ENCODE measurements at regions not wholly inside any gene's neighbourhood (a gene's known extent, or its start where the extent isn't known, plus 50 kb on each side); places are given as distances from the start of the nearest gene placed in this dataset.

DNA sequence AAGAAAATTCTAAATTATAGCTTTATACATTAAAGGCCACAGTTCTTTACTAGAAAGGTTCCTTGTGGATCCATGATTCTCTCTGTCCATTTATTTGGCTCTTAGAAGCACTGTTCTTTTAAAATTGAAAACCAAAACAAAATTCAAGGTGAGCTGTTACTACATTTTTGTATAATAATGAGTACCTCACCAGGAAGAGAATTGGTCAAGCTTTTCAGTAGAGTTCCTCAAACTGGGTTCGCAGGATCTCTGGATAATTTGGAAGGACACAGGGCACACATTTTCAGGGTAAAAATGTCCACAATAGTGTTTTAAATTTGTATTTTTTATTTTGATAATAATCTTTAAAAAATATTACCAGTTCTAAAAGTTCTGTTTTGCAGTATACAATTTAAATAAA, 93.0 kb downstream of the PPP1R3A start:
- Mint-ChIP-seq H3K27me3 (no peaks in the 10 kb centered on the region), H3K4me1 (no peaks in the 10 kb centered on the region), H3K27ac (no peak overlapping the region), H3K9me3 (peaks cover 0 to 2% (median 0%) of the 10 kb centered on the region in 3 donors), H3K4me3 (no peak overlapping the region), H3K36me3 (no peaks in the 10 kb centered on the region)

GRCh38 chr7:113824117-113824823, 94.5 kb downstream of the PPP1R3A start:
- no peak overlapping the region for H3K4me3 Mint-ChIP-seq
- H3K9me3 Mint-ChIP-seq: no peaks in the 10 kb centered on the region
- H3K36me3 Mint-ChIP-seq: no peaks in the 10 kb centered on the region
- H3K27ac Mint-ChIP-seq: no peak overlapping the region
- no peaks in the 10 kb centered on the region for H3K4me1 Mint-ChIP-seq
- H3K27me3 Mint-ChIP-seq: no peaks in the 10 kb centered on the region

DNA sequence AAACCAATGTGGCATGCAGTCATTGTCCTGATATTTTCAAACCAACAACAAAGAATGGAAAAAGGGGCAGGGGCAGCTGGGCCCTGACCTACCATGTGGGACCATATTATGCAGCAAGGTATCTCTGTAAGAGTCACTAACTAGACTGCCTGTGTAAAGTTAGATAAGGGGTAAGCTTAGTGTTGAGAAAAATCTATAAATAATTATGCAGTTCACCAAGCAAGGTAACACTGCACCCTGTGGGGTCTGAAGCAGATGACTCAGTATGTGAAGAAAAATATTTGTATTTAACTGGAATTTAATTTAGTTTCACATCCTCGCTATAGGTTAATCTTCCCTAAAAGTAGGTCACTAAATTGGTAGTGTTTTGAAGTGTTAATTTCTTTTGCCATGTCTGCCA, 99.3 kb downstream of the PPP1R3A start:
- H3K4me1 Mint-ChIP-seq: no peaks in the 10 kb centered on the region
- H3K4me3 Mint-ChIP-seq: no peak overlapping the region
- peaks cover 0 to 4% (median 0%) of the 10 kb centered on the region in 3 donors for H3K9me3 Mint-ChIP-seq
- no peaks in the 10 kb centered on the region for H3K36me3 Mint-ChIP-seq
- no peak overlapping the region for H3K27ac Mint-ChIP-seq
- no peaks in the 10 kb centered on the region for H3K27me3 Mint-ChIP-seq

DNA sequence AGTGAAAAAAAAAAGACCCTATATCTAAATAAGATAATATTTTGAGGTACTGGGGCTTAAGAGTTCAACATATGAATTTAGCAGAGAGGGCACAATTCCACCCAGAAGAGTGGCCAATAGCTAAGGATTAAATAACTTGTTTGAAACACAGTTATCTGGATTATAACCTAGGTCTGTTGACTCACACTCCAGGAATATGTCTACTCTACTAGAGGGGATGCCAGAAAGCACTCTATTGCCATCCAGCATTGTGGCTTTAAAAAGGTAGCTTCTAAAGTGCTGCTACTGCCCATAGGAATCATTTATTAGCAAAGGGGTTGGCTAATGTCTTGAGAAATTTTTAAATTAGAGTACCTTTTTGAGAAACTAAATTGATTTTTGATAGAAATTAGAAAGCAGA, 102.2 kb downstream of the PPP1R3A start:
- H3K4me1 Mint-ChIP-seq: no peaks in the 10 kb centered on the region
- no peak overlapping the region for H3K4me3 Mint-ChIP-seq
- peaks cover 0 to 4% (median 0%) of the 10 kb centered on the region in 3 donors for H3K9me3 Mint-ChIP-seq
- H3K27me3 Mint-ChIP-seq: no peaks in the 10 kb centered on the region
- H3K36me3 Mint-ChIP-seq: no peaks in the 10 kb centered on the region
- H3K27ac Mint-ChIP-seq: no peak overlapping the region

GRCh38 chr7:113813471-113813870, 105.3 kb downstream of the PPP1R3A start:
- no peak overlapping the region for H3K4me3 Mint-ChIP-seq
- H3K27me3 Mint-ChIP-seq: no peaks in the 10 kb centered on the region
- H3K4me1 Mint-ChIP-seq: no peaks in the 10 kb centered on the region

GRCh38 chr7:113812591-113813255, 106.1 kb downstream of the PPP1R3A start:
- Mint-ChIP-seq H3K9me3 (peaks cover 0 to 4% (median 0%) of the 10 kb centered on the region in 3 donors), H3K4me3 (no peak overlapping the region), H3K36me3 (no peaks in the 10 kb centered on the region), H3K27ac (no peak overlapping the region), H3K4me1 (no peaks in the 10 kb centered on the region), H3K27me3 (no peaks in the 10 kb centered on the region)

More at GRCh38 chr7:113813471-113813870, 105.3 kb downstream of the PPP1R3A start:
- no peak overlapping the region for H3K27ac Mint-ChIP-seq
- peaks cover 0 to 4% (median 0%) of the 10 kb centered on the region in 3 donors for H3K9me3 Mint-ChIP-seq
- no peaks in the 10 kb centered on the region for H3K36me3 Mint-ChIP-seq

- Mint-ChIP-seq H3K36me3 (no peaks in the 10 kb centered on the region), H3K27ac (no peak overlapping the region), H3K4me3 (no peak overlapping the region)
Observed at GRCh38 chr7:113810080-113810744, 108.6 kb downstream of the PPP1R3A start.

GRCh38 chr7:113809581-113809980, 109.2 kb downstream of the PPP1R3A start:
- H3K9me3 Mint-ChIP-seq: no peaks in the 10 kb centered on the region
- no peaks in the 10 kb centered on the region for H3K36me3 Mint-ChIP-seq
- no peak overlapping the region for H3K27ac Mint-ChIP-seq
- H3K27me3 Mint-ChIP-seq: no peaks in the 10 kb centered on the region
- no peaks in the 10 kb centered on the region for H3K4me1 Mint-ChIP-seq
- no peak overlapping the region for H3K4me3 Mint-ChIP-seq

More at GRCh38 chr7:113810080-113810744, 108.6 kb downstream of the PPP1R3A start:
- Mint-ChIP-seq H3K27me3 (no peaks in the 10 kb centered on the region), H3K4me1 (no peaks in the 10 kb centered on the region), H3K9me3 (no peaks in the 10 kb centered on the region)

GRCh38 chr7:113806633-113807327, 112.0 kb downstream of the PPP1R3A start:
- Mint-ChIP-seq H3K9me3 (no peaks in the 10 kb centered on the region), H3K36me3 (no peaks in the 10 kb centered on the region), H3K4me1 (no peaks in the 10 kb centered on the region), H3K27me3 (no peaks in the 10 kb centered on the region), H3K4me3 (no peak overlapping the region), H3K27ac (no peak overlapping the region)

DNA sequence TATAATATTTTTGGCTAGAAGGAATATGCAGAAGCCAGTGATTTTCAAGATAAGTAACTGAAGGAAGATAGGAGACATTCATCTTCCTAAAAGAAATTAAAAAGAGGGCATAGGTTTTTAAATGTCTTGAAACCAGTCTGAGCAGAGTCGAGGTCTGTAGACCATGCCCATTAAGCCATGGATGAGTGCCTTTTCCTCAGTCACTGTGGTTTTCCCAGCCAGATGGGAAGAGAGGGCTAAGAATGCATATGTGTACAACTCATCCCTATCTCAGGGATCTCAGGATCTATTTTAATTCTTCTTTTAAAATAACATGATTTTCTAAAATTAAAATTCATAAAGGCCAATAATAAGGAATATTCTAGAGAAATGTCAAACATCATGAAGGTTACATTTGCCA, 112.8 kb downstream of the PPP1R3A start:
- Mint-ChIP-seq H3K27ac (no peak overlapping the region), H3K36me3 (no peaks in the 10 kb centered on the region), H3K4me1 (no peaks in the 10 kb centered on the region), H3K4me3 (no peak overlapping the region), H3K9me3 (no peaks in the 10 kb centered on the region), H3K27me3 (no peaks in the 10 kb centered on the region)

DNA sequence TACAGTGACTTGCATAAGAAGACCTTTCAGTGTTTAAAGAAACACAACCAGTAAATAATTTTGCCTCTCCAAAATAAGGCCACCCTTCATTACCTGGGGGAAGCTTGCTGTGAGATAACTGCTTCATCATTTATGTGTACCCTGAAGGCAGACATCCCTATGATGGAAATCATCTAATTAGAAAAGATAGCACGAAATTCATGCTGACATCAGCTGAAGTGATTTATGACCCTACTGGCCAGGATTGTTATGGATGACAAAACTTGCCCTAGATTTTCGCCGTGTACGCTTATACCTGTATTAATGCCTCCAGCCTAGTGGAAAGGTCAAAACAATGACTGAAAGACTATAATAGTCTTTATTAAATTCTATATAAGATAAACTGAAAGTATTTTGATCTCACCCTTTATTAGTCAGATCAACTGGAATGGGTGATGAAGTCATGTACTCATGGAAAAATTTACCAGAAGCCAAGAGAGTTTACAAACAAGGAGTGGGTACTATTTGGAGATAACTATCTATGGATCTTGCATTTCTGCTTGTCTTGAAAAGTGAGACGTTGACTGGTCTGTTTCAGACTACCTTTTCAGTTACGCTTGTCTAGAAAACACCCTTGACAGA, 114.2 kb downstream of the PPP1R3A start:
- Mint-ChIP-seq H3K27me3 (no peaks in the 10 kb centered on the region), H3K9me3 (peaks cover 0 to 2% (median 0%) of the 10 kb centered on the region in 3 donors), H3K27ac (no peak overlapping the region), H3K4me3 (no peak overlapping the region), H3K36me3 (no peaks in the 10 kb centered on the region), H3K4me1 (no peaks in the 10 kb centered on the region)

DNA sequence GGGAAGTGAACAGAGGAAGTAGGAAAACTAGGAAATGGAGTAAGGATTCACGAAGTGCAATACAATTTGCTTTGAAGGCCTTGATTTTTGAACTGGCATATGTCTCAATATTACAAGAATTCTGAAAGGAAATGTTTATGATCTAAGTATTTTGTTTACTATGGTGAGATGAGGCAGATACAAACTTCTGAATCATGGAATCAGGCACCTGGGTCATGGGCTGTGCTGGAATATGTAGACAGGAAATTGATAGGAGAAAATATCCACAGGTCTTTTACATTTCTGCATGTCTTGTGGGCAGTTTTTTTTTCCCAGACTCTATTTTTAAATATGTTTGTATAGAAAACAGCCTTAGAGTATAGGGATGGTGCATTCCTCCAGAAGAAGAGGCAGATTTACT, 117.1 kb downstream of the PPP1R3A start:
- H3K9me3 Mint-ChIP-seq: peaks cover 0 to 2% (median 0%) of the 10 kb centered on the region in 3 donors
- no peaks in the 10 kb centered on the region for H3K27me3 Mint-ChIP-seq
- H3K36me3 Mint-ChIP-seq: no peaks in the 10 kb centered on the region
- H3K27ac Mint-ChIP-seq: no peak overlapping the region
- H3K4me1 Mint-ChIP-seq: no peaks in the 10 kb centered on the region
- H3K4me3 Mint-ChIP-seq: no peak overlapping the region

- Mint-ChIP-seq H3K27me3 (no peaks in the 10 kb centered on the region), H3K36me3 (no peaks in the 10 kb centered on the region), H3K4me3 (no peak overlapping the region), H3K4me1 (no peaks in the 10 kb centered on the region), H3K27ac (no peak overlapping the region), H3K9me3 (peaks cover 0 to 4% (median 0%) of the 10 kb centered on the region in 3 donors)
Observed at GRCh38 chr7:113800826-113801225, 118.0 kb downstream of the PPP1R3A start.

DNA sequence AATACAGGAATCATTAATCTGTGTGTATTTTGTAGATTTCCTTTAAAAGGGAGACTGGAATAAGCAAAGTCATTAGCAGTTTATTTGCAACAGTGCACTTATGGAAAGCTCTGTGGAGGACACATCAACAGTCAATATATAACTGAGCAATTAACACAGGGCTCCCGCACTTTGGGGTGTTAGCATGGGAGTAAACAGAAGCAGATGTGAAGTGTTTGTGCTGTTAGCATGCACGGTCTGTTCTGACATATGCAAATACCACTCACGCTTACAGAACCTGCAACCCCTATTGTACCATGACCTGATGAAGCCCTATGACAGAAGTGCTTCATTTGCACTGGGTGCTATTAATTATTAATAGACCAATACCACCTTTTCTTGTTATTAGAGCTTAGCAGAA, 118.9 kb downstream of the PPP1R3A start:
- Mint-ChIP-seq H3K4me3 (no peak overlapping the region), H3K27ac (no peak overlapping the region), H3K36me3 (no peaks in the 10 kb centered on the region), H3K4me1 (no peaks in the 10 kb centered on the region), H3K9me3 (peaks cover 0 to 4% (median 0%) of the 10 kb centered on the region in 3 donors), H3K27me3 (no peaks in the 10 kb centered on the region)
